ENCODE measurements at regions not wholly inside any gene's neighbourhood (a gene's known extent, or its start where the extent isn't known, plus 50 kb on each side); places are given as distances from the start of the nearest gene placed in this dataset.

- no peak for TF ChIP-seq CTCF (IDR thresholded peaks at IDR 0.05)
- TF ChIP-seq POLR2A (IDR thresholded peaks at IDR 0.05), result no peak
Measured at GRCh38 chr5:158166424-158166823, 307.5 kb upstream of the CLINT1 start.

Measured in Peyer's patch (tissue), 4 donors.